Naive thymus-derived CD8-positive, alpha-beta T cell (primary cell): ENCODE measurements at regions not wholly inside any gene's neighbourhood (a gene's known extent, or its start where the extent isn't known, plus 50 kb on each side); places are given as distances from the start of the nearest gene placed in this dataset.

Source experiments
- ATAC-seq, 2 donors: fragments of 150-1000 bp; cut with Tn5 transposase in 1 of 2; sonication (Bioruptor Pico), chemical (Tn5 transposase) in 1 of 2; 1 replicate in 1 of 2; 2 replicates in 1 of 2; pipeline ENCODE4 v1.10.0; 2021; ENCODE audit warnings: mild to moderate bottlenecking in 2 of 2, moderate library complexity in 2 of 2
- POLR2A ChIA-PET: fragments of 350-600 bp; sonication (Branson Sonifier 250); formaldehyde crosslinking; loops from one replicate; lab custom pipeline; 2021; ENCODE audit warnings: antibody characterized with exemption; lab: Charles Lee
- DNase-seq, 10 donors: peaks; one replicate each; pipeline versions ENCODE4 v3.0.0 to v3.0.0-alpha.2; 2020 to 2022
- H3K27ac Mint-ChIP-seq, 10 donors: one replicate each; pipeline ENCODE4 v1.8.0; 2020 to 2022; ENCODE audit warnings: mild to moderate bottlenecking in 10 of 10, mixed read lengths in 10 of 10, moderate library complexity in 4 of 10, inconsistent platforms in 1 of 10
- H3K27me3 Mint-ChIP-seq, 5 donors: one replicate each; pipeline ENCODE4 v1.8.0; 2021 to 2022; ENCODE audit warnings: mixed read lengths in 5 of 5
- H3K36me3 Mint-ChIP-seq, 3 donors: one replicate each; pipeline ENCODE4 v1.8.0; 2020 to 2022; ENCODE audit warnings: mixed read lengths in 3 of 3, mild to moderate bottlenecking in 2 of 3, inconsistent platforms in 1 of 3
- H3K4me1 Mint-ChIP-seq, 4 donors: one replicate each; pipeline ENCODE4 v1.8.0; 2021 to 2022; ENCODE audit warnings: mixed read lengths in 4 of 4
- H3K4me3 Mint-ChIP-seq, 10 donors: one replicate each; pipeline ENCODE4 v1.8.0; 2020 to 2022; ENCODE audit warnings: mild to moderate bottlenecking in 10 of 10, mixed read lengths in 10 of 10, moderate library complexity in 6 of 10, inconsistent platforms in 1 of 10
- H3K9me3 Mint-ChIP-seq, 9 donors: one replicate each; pipeline ENCODE4 v1.8.0; 2020 to 2022; ENCODE audit warnings: mixed read lengths in 9 of 9, mild to moderate bottlenecking in 3 of 9, inconsistent platforms in 1 of 9, moderate library complexity in 1 of 9

- POLR2A ChIA-PET = no interaction called here
- no peaks in the 10 kb centered on the region for H3K4me1 Mint-ChIP-seq
- no peak for DNase-seq
- H3K9me3 Mint-ChIP-seq = peaks cover 0 to 10% (median 0%) of the 10 kb centered on the region in 9 donors
- peaks cover 0 to 8% (median 0%) of the 10 kb centered on the region in 5 donors for H3K27me3 Mint-ChIP-seq
- H3K27ac Mint-ChIP-seq = no peak overlapping the region
- no peaks in the 10 kb centered on the region for H3K36me3 Mint-ChIP-seq
- H3K4me3 Mint-ChIP-seq = no peak overlapping the region
- no peak for ATAC-seq
These were observed 309.2 kb upstream of the KITLG start for GRCh38 chr12:88889326-88890110.

GRCh38 chr12:88884600-88884999, 304.3 kb upstream of the KITLG start:
- no peaks in the 10 kb centered on the region for H3K36me3 Mint-ChIP-seq
- H3K4me3 Mint-ChIP-seq = no peak overlapping the region
- ATAC-seq = no peak
- peaks cover 0 to 1% (median 0%) of the 10 kb centered on the region in 5 donors for H3K27me3 Mint-ChIP-seq
- no peak for DNase-seq
- H3K9me3 Mint-ChIP-seq = peaks cover 0 to 5% (median 0%) of the 10 kb centered on the region in 9 donors
- no peaks in the 10 kb centered on the region for H3K4me1 Mint-ChIP-seq
- POLR2A ChIA-PET = no interaction called here
- no peak overlapping the region for H3K27ac Mint-ChIP-seq

- peaks cover 0 to 5% (median 0%) of the 10 kb centered on the region in 9 donors for H3K9me3 Mint-ChIP-seq
- POLR2A ChIA-PET = no interaction called here
These were observed 302.4 kb upstream of the KITLG start for GRCh38 chr12:88882662-88883061.

GRCh38 chr12:88880051-88880450, 299.8 kb upstream of the KITLG start:
- H3K9me3 Mint-ChIP-seq = peaks cover 0 to 10% (median 0%) of the 10 kb centered on the region in 9 donors
- POLR2A ChIA-PET = no interaction called here

More at GRCh38 chr12:88882662-88883061, 302.4 kb upstream of the KITLG start:
- H3K27ac Mint-ChIP-seq = no peak overlapping the region
- H3K27me3 Mint-ChIP-seq = peaks cover 0 to 1% (median 0%) of the 10 kb centered on the region in 5 donors
- H3K4me1 Mint-ChIP-seq = no peaks in the 10 kb centered on the region
- H3K4me3 Mint-ChIP-seq = no peak overlapping the region
- ATAC-seq = no peak
- DNase-seq = no peak
- H3K36me3 Mint-ChIP-seq = no peaks in the 10 kb centered on the region

GRCh38 chr12:88878295-88878694, 298.0 kb upstream of the KITLG start:
- DNase-seq = no peak
- Mint-ChIP-seq H3K27me3 (peaks cover 0 to 3% (median 0%) of the 10 kb centered on the region in 5 donors), H3K4me1 (no peaks in the 10 kb centered on the region), H3K27ac (no peak overlapping the region), H3K4me3 (no peak overlapping the region), H3K9me3 (peaks cover 0 to 10% (median 0%) of the 10 kb centered on the region in 9 donors), H3K36me3 (no peaks in the 10 kb centered on the region)
- POLR2A ChIA-PET = no interaction called here
- no peak for ATAC-seq

More at GRCh38 chr12:88880051-88880450, 299.8 kb upstream of the KITLG start:
- H3K27me3 Mint-ChIP-seq = peaks cover 0 to 3% (median 0%) of the 10 kb centered on the region in 5 donors
- H3K36me3 Mint-ChIP-seq = no peaks in the 10 kb centered on the region
- no peaks in the 10 kb centered on the region for H3K4me1 Mint-ChIP-seq
- no peak overlapping the region for H3K4me3 Mint-ChIP-seq
- no peak overlapping the region for H3K27ac Mint-ChIP-seq
- DNase-seq (no peak), ATAC-seq (no peak)

- Mint-ChIP-seq H3K27me3 (peaks cover 0 to 3% (median 0%) of the 10 kb centered on the region in 5 donors), H3K4me3 (no peak overlapping the region), H3K4me1 (no peaks in the 10 kb centered on the region), H3K36me3 (no peaks in the 10 kb centered on the region), H3K27ac (peak overlapping the region in 1 of 10 donors; percentile 10), H3K9me3 (peaks cover 0 to 6% (median 0%) of the 10 kb centered on the region in 9 donors)
- ATAC-seq (no peak), DNase-seq (no peak)
- POLR2A ChIA-PET = no interaction called here
These were observed 296.6 kb upstream of the KITLG start for GRCh38 chr12:88876857-88877256.

GRCh38 chr12:88870000-88870737, 289.9 kb upstream of the KITLG start:
- Mint-ChIP-seq H3K9me3 (no peaks in the 10 kb centered on the region), H3K36me3 (no peaks in the 10 kb centered on the region), H3K27me3 (peaks cover 0 to 4% (median 0%) of the 10 kb centered on the region in 5 donors), H3K4me3 (no peak overlapping the region), H3K4me1 (no peaks in the 10 kb centered on the region), H3K27ac (no peak overlapping the region)
- no peak for DNase-seq
- POLR2A ChIA-PET = no interaction called here
- no peak for ATAC-seq

- POLR2A ChIA-PET = no interaction called here
- ATAC-seq (no peak), DNase-seq (no peak)
- H3K4me3 Mint-ChIP-seq = no peak overlapping the region
- H3K9me3 Mint-ChIP-seq = no peaks in the 10 kb centered on the region
- no peaks in the 10 kb centered on the region for H3K36me3 Mint-ChIP-seq
- H3K4me1 Mint-ChIP-seq = no peaks in the 10 kb centered on the region
- peaks cover 0 to 7% (median 0%) of the 10 kb centered on the region in 5 donors for H3K27me3 Mint-ChIP-seq
- H3K27ac Mint-ChIP-seq = no peak overlapping the region
These were observed 287.8 kb upstream of the KITLG start for GRCh38 chr12:88868050-88868449.

GRCh38 chr12:88867510-88867909, 287.2 kb upstream of the KITLG start:
- no peak for DNase-seq
- no peaks in the 10 kb centered on the region for H3K4me1 Mint-ChIP-seq
- no peak overlapping the region for H3K4me3 Mint-ChIP-seq
- no peak for ATAC-seq
- no peak overlapping the region for H3K27ac Mint-ChIP-seq
- no peaks in the 10 kb centered on the region for H3K36me3 Mint-ChIP-seq
- H3K27me3 Mint-ChIP-seq = peaks cover 0 to 12% (median 0%) of the 10 kb centered on the region in 5 donors
- POLR2A ChIA-PET = no interaction called here
- no peaks in the 10 kb centered on the region for H3K9me3 Mint-ChIP-seq

- Mint-ChIP-seq H3K36me3 (no peaks in the 10 kb centered on the region), H3K27me3 (peaks cover 0 to 12% (median 0%) of the 10 kb centered on the region in 5 donors), H3K27ac (no peak overlapping the region), H3K4me1 (no peaks in the 10 kb centered on the region), H3K4me3 (no peak overlapping the region), H3K9me3 (no peaks in the 10 kb centered on the region)
- DNase-seq (no peak), ATAC-seq (no peak)
- POLR2A ChIA-PET = no interaction called here
These were observed 286.6 kb upstream of the KITLG start for GRCh38 chr12:88866881-88867280.

- POLR2A ChIA-PET = no interaction called here
- H3K4me3 Mint-ChIP-seq = no peak overlapping the region
- DNase-seq = no peak
- H3K27ac Mint-ChIP-seq = no peak overlapping the region
- H3K27me3 Mint-ChIP-seq = peaks cover 0 to 12% (median 0%) of the 10 kb centered on the region in 5 donors
- H3K4me1 Mint-ChIP-seq = no peaks in the 10 kb centered on the region
- no peaks in the 10 kb centered on the region for H3K36me3 Mint-ChIP-seq
- no peak for ATAC-seq
- H3K9me3 Mint-ChIP-seq = no peaks in the 10 kb centered on the region
These were observed 285.3 kb upstream of the KITLG start for GRCh38 chr12:88865537-88865936.

- H3K27ac Mint-ChIP-seq = no peak overlapping the region
- POLR2A ChIA-PET = no interaction called here
- DNase-seq (no peak), ATAC-seq (no peak)
- no peak overlapping the region for H3K4me3 Mint-ChIP-seq
- peaks cover 0 to 11% (median 1%) of the 10 kb centered on the region in 5 donors for H3K27me3 Mint-ChIP-seq
- peaks cover 0 to 1% (median 0%) of the 10 kb centered on the region in 9 donors for H3K9me3 Mint-ChIP-seq
- H3K36me3 Mint-ChIP-seq = no peaks in the 10 kb centered on the region
- no peaks in the 10 kb centered on the region for H3K4me1 Mint-ChIP-seq
These were observed 280.6 kb upstream of the KITLG start for GRCh38 chr12:88860851-88861250.

- Mint-ChIP-seq H3K4me3 (no peak overlapping the region), H3K27ac (no peak overlapping the region), H3K27me3 (peaks cover 0 to 3% (median 1%) of the 10 kb centered on the region in 5 donors), H3K4me1 (no peaks in the 10 kb centered on the region), H3K9me3 (peaks cover 0 to 20% (median 5%) of the 10 kb centered on the region in 9 donors), H3K36me3 (no peaks in the 10 kb centered on the region)
- ATAC-seq (no peak), DNase-seq (no peak)
- POLR2A ChIA-PET = no interaction called here
These were observed 275.9 kb upstream of the KITLG start for GRCh38 chr12:88856201-88856600.
